ENCODE measurements at regions not wholly inside any gene's neighbourhood (a gene's known extent, or its start where the extent isn't known, plus 50 kb on each side); places are given as distances from the start of the nearest gene placed in this dataset.

- Histone ChIP-seq H3K36me3 (replicated peaks in 1 of 2; ENCODE audit: control extremely low read depth in 1 of 2, control insufficient read depth in 1 of 2, extremely low read depth in 1 of 2, insufficient read depth in 2 of 2, low read length in 1 of 2) (peaks cover 0 to 16% of the 10 kb centered on the region in 2 experiments), H4K20me1 (ENCODE audit: control insufficient read depth, insufficient read depth, low read length, poor library complexity, severe bottlenecking) (peaks cover 16% of the 10 kb centered on the region), H3K79me2 (ENCODE audit: control insufficient read depth, insufficient read depth, low read length) (peaks cover 9% of the 10 kb centered on the region), H3K9ac (ENCODE audit: low read length) (no peak overlapping the region), H3K27ac (ENCODE audit: low read length in 2 of 2) (no peak overlapping the region), H3K4me1 (ENCODE audit: control insufficient read depth in 2 of 2, insufficient read depth in 2 of 2, low read length in 2 of 2) (peaks cover 0 to 7% of the 10 kb centered on the region in 2 donors), H3K9me3 (ENCODE audit: control extremely low read depth in 1 of 3, control insufficient read depth in 2 of 3, insufficient read depth in 1 of 3, low read length in 2 of 3) (no peaks in the 10 kb centered on the region), H3K4me2 (replicated peaks; ENCODE audit: low read depth, low read length, poor library complexity, severe bottlenecking) (no peak overlapping the region), H3K4me3 (ENCODE audit: control extremely low read depth in 1 of 5, extremely low read depth in 1 of 5, insufficient read depth in 1 of 5, low read depth in 2 of 5, low read length in 4 of 5) (no peak overlapping the region), H2AFZ (ENCODE audit: insufficient read depth, low read depth, low read length, poor library complexity, severe bottlenecking) (no peak overlapping the region), H3K27me3 (replicated peaks in 1 of 4; ENCODE audit: control extremely low read depth in 1 of 4, control insufficient read depth in 3 of 4, insufficient read depth in 4 of 4, low read length in 3 of 4) (no peaks in the 10 kb centered on the region)
- Mint-ChIP-seq H3K9me3 (ENCODE audit: insufficient read depth) (no peaks in the 10 kb centered on the region), H3K27me3 (no peaks in the 10 kb centered on the region), H3K4me3 (no peak overlapping the region), H3K4me1 (peaks cover 2% of the 10 kb centered on the region), H3K27ac (no peak overlapping the region)
- POLR2A ChIA-PET = no interaction called here
- CTCF ChIA-PET = interaction anchor here (0.8 to 1.5 kb wide), 3 partner anchors 55 to 86 kb away, joined by 3 read pairs; no protein-coding TSS in a partner anchor
- TF ChIP-seq CTCF (IDR thresholded peaks at IDR 0.05) = no peak
- TF ChIP-seq EZH2 (IDR thresholded peaks at IDR 0.05; ENCODE audit: borderline replicate concordance, insufficient read depth, low read depth, low read length, poor library complexity, severe bottlenecking) = no peak
- intact Hi-C loops (cut with micrococcal nuclease) = no loop called here
- 96% methylated on average over 15 of the region's 15 CpGs for WGBS (ENCODE audit: insufficient coverage)
- DNase-seq (no peak), ATAC-seq (ENCODE audit: low read depth) (no peak)
Measured at GRCh38 chr22:25360891-25361645, 141.6 kb downstream of the CRYBB2 start.

DNA sequence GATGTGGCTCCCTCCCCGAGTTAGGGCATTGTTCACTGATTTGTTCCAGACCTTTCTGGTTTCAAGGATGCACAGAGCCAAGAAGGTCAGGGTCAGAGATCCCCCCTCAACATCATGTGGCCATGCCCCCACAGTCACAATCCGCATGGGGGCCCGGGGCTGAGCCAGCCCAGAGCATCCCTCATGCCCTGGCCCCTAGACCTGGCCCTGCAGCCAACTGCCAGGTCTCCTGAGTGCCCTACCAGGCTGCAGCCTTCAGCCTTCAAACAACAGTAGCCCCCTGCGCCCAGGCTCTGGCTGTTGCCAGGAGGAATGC is 142.4 kb downstream of the CRYBB2 start:
- no peak overlapping the region for H3K27ac Mint-ChIP-seq
- Histone ChIP-seq H3K79me2 (ENCODE audit: control insufficient read depth, insufficient read depth, low read length) (peaks cover 9% of the 10 kb centered on the region), H3K4me2 (replicated peaks; ENCODE audit: low read depth, low read length, poor library complexity, severe bottlenecking) (no peak overlapping the region), H3K4me1 (ENCODE audit: control insufficient read depth in 2 of 2, insufficient read depth in 2 of 2, low read length in 2 of 2) (peaks cover 0 to 7% of the 10 kb centered on the region in 2 donors), H3K9me3 (ENCODE audit: control extremely low read depth in 1 of 3, control insufficient read depth in 2 of 3, insufficient read depth in 1 of 3, low read length in 2 of 3) (no peaks in the 10 kb centered on the region), H4K20me1 (ENCODE audit: control insufficient read depth, insufficient read depth, low read length, poor library complexity, severe bottlenecking) (peaks cover 16% of the 10 kb centered on the region), H3K27ac (ENCODE audit: low read length in 2 of 2) (no peak overlapping the region), H3K4me3 (ENCODE audit: control extremely low read depth in 1 of 5, extremely low read depth in 1 of 5, insufficient read depth in 1 of 5, low read depth in 2 of 5, low read length in 4 of 5) (no peak overlapping the region), H3K36me3 (replicated peaks in 1 of 2; ENCODE audit: control extremely low read depth in 1 of 2, control insufficient read depth in 1 of 2, extremely low read depth in 1 of 2, insufficient read depth in 2 of 2, low read length in 1 of 2) (peaks cover 0 to 12% of the 10 kb centered on the region in 2 experiments), H3K27me3 (replicated peaks in 1 of 4; ENCODE audit: control extremely low read depth in 1 of 4, control insufficient read depth in 3 of 4, insufficient read depth in 4 of 4, low read length in 3 of 4) (no peaks in the 10 kb centered on the region), H2AFZ (ENCODE audit: insufficient read depth, low read depth, low read length, poor library complexity, severe bottlenecking) (no peak overlapping the region), H3K9ac (ENCODE audit: low read length) (no peak overlapping the region)
- no peak overlapping the region for H3K4me3 Mint-ChIP-seq
- H3K9me3 Mint-ChIP-seq (ENCODE audit: insufficient read depth) = no peaks in the 10 kb centered on the region
- peaks cover 2% of the 10 kb centered on the region for H3K4me1 Mint-ChIP-seq
- ATAC-seq (ENCODE audit: low read depth) (no peak), DNase-seq (no peak)
- CTCF ChIA-PET = interaction anchor here (0.8 to 2.9 kb wide), 6 partner anchors 10 to 85 kb away, joined by 3 to 12 read pairs (median 4); no protein-coding TSS in a partner anchor
- intact Hi-C loops (cut with micrococcal nuclease) = loop anchor here (2.0 kb wide), 3 partner anchors 59 to 411 kb away; no protein-coding TSS in a partner anchor
- TF ChIP-seq EZH2 (IDR thresholded peaks at IDR 0.05; ENCODE audit: borderline replicate concordance, insufficient read depth, low read depth, low read length, poor library complexity, severe bottlenecking) (no peak), CTCF (IDR thresholded peaks at IDR 0.05) (no peak)
- 71% methylated on average over 4 of the region's 4 CpGs for WGBS (ENCODE audit: insufficient coverage)
- POLR2A ChIA-PET = no interaction called here
- H3K27me3 Mint-ChIP-seq = no peaks in the 10 kb centered on the region

Measured in B cell (primary cell).